ENCODE measurements at regions not wholly inside any gene's neighbourhood (a gene's known extent, or its start where the extent isn't known, plus 50 kb on each side); places are given as distances from the start of the nearest gene placed in this dataset.

DNA sequence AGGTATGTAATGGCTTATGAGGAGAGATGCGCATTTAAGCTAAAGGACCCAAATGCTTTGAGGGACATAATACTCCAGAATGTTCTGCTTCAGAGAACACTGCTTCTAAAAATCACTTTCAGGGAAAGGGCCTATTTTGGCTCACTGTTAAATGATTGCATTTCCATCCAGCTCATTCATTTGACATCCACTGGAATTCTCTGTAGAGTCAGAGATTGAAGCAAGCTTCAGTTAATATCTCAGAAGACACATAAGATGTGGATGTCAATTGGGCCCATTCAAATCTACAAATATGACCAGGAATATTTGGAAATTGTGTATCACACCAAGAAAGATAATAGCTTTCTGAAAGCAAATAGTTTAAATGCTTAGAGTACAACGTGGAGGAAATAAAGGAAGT lies 209.9 kb upstream of the VSTM2A start:
- Histone ChIP-seq H3F3A (ENCODE audit: low read depth) (no peaks in the 10 kb centered on the region), H3K27me3 (ENCODE audit: insufficient read depth, low read length, poor library complexity, severe bottlenecking) (no peaks in the 10 kb centered on the region), H4K20me1 (ENCODE audit: insufficient read depth, low read length, poor library complexity, severe bottlenecking) (no peaks in the 10 kb centered on the region), H3K4me1 (ENCODE audit: insufficient read depth, low read length, poor library complexity, severe bottlenecking) (no peaks in the 10 kb centered on the region), H2AFZ (ENCODE audit: low read length) (no peak overlapping the region), H3K36me3 (ENCODE audit: insufficient read depth, low read length) (no peaks in the 10 kb centered on the region), H3K9me2 (replicated peaks; ENCODE audit: low read depth, low read length) (no peaks in the 10 kb centered on the region), H3K9me3 (ENCODE audit: insufficient read depth, low read depth, low read length) (no peaks in the 10 kb centered on the region), H3K4me3 (ENCODE audit: low read length, poor library complexity, severe bottlenecking) (no peak overlapping the region), H3K4me2 (ENCODE audit: low read depth, low read length, poor library complexity, severe bottlenecking) (no peak overlapping the region), H3K79me2 (ENCODE audit: insufficient read depth, low read length) (no peaks in the 10 kb centered on the region), H3K9ac (ENCODE audit: low read depth, low read length, poor library complexity, severe bottlenecking) (no peak overlapping the region)
- TF ChIP-seq, protein P1, sequence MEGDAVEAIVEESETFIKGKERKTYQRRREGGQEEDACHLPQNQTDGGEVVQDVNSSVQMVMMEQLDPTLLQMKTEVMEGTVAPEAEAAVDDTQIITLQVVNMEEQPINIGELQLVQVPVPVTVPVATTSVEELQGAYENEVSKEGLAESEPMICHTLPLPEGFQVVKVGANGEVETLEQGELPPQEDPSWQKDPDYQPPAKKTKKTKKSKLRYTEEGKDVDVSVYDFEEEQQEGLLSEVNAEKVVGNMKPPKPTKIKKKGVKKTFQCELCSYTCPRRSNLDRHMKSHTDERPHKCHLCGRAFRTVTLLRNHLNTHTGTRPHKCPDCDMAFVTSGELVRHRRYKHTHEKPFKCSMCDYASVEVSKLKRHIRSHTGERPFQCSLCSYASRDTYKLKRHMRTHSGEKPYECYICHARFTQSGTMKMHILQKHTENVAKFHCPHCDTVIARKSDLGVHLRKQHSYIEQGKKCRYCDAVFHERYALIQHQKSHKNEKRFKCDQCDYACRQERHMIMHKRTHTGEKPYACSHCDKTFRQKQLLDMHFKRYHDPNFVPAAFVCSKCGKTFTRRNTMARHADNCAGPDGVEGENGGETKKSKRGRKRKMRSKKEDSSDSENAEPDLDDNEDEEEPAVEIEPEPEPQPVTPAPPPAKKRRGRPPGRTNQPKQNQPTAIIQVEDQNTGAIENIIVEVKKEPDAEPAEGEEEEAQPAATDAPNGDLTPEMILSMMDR (conservative IDR thresholded peaks at IDR 0.05; ENCODE audit: low read length) = no peak
- TF ChIP-seq EZH2phosphoT487 (IDR thresholded peaks at IDR 0.05; ENCODE audit: borderline replicate concordance) = no peak

DNA sequence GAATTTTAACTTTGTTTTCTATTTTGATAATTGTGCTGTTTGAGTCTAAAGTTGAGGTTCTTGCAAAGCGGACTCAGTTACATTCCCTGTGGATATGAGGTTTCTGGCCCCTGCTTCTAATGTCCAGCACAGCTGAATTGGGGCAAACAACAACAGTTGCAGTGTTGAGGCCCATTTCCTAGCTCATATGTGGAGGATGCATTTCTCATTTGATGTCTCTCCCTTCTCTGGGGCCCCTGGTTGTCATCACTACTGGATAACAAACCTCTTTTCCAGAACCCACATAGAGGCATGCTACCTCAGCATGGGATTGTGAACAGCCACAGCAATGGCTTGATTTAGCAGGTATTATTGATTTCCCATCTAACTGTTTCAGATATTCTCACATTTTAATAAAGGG lies 208.2 kb upstream of the VSTM2A start:
- Histone ChIP-seq H3K4me3 (ENCODE audit: low read length, poor library complexity, severe bottlenecking) (no peak overlapping the region), H4K20me1 (ENCODE audit: insufficient read depth, low read length, poor library complexity, severe bottlenecking) (no peaks in the 10 kb centered on the region), H3K27me3 (ENCODE audit: insufficient read depth, low read length, poor library complexity, severe bottlenecking) (no peaks in the 10 kb centered on the region), H3F3A (ENCODE audit: low read depth) (no peaks in the 10 kb centered on the region), H3K9me3 (ENCODE audit: insufficient read depth, low read depth, low read length) (no peaks in the 10 kb centered on the region), H2AFZ (ENCODE audit: low read length) (no peak overlapping the region), H3K9ac (ENCODE audit: low read depth, low read length, poor library complexity, severe bottlenecking) (no peak overlapping the region), H3K4me1 (ENCODE audit: insufficient read depth, low read length, poor library complexity, severe bottlenecking) (no peaks in the 10 kb centered on the region), H3K4me2 (ENCODE audit: low read depth, low read length, poor library complexity, severe bottlenecking) (no peak overlapping the region), H3K9me2 (replicated peaks; ENCODE audit: low read depth, low read length) (no peaks in the 10 kb centered on the region), H3K36me3 (ENCODE audit: insufficient read depth, low read length) (no peaks in the 10 kb centered on the region), H3K79me2 (ENCODE audit: insufficient read depth, low read length) (no peaks in the 10 kb centered on the region)
- TF ChIP-seq EZH2phosphoT487 (IDR thresholded peaks at IDR 0.05; ENCODE audit: borderline replicate concordance) = no peak
- TF ChIP-seq, protein P1 (conservative IDR thresholded peaks at IDR 0.05; ENCODE audit: low read length) = no peak

DNA sequence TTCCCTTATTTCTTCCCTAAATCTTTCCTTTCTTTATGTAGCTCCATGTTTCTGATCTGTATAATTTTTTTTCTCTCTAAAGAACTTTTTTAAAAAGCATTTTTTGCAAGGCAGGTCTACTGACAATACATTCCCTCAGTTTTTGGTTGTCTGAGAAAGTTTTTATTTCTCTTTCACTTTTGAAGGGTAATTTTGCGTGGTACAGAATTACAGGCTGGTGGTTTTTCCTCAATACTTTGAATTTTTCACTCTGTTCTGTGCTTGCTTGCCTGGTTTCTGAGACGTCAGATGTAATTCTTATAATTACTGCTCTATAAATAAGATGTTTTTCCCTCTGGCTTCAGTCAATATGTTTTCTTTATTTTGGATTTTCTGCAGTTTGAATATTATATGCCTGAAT lies 205.4 kb upstream of the VSTM2A start:
- no peak overlapping the region for H3K4me2 ChIP-seq (ENCODE audit: low read depth, low read length, poor library complexity, severe bottlenecking)
- no peaks in the 10 kb centered on the region for H3K9me3 ChIP-seq (ENCODE audit: insufficient read depth, low read depth, low read length)
- no peak overlapping the region for H3K4me3 ChIP-seq (ENCODE audit: low read length, poor library complexity, severe bottlenecking)
- no peaks in the 10 kb centered on the region for H3K36me3 ChIP-seq (ENCODE audit: insufficient read depth, low read length)
- H4K20me1 ChIP-seq (ENCODE audit: insufficient read depth, low read length, poor library complexity, severe bottlenecking) = no peaks in the 10 kb centered on the region
- no peaks in the 10 kb centered on the region for H3F3A ChIP-seq (ENCODE audit: low read depth)
- H3K9me2 ChIP-seq (replicated peaks; ENCODE audit: low read depth, low read length) = no peaks in the 10 kb centered on the region
- no peaks in the 10 kb centered on the region for H3K79me2 ChIP-seq (ENCODE audit: insufficient read depth, low read length)
- no peak overlapping the region for H2AFZ ChIP-seq (ENCODE audit: low read length)
- TF ChIP-seq, protein P1 (conservative IDR thresholded peaks at IDR 0.05; ENCODE audit: low read length) = no peak
- TF ChIP-seq EZH2phosphoT487 (IDR thresholded peaks at IDR 0.05; ENCODE audit: borderline replicate concordance) = no peak
- H3K9ac ChIP-seq (ENCODE audit: low read depth, low read length, poor library complexity, severe bottlenecking) = no peak overlapping the region
- no peaks in the 10 kb centered on the region for H3K4me1 ChIP-seq (ENCODE audit: insufficient read depth, low read length, poor library complexity, severe bottlenecking)
- no peaks in the 10 kb centered on the region for H3K27me3 ChIP-seq (ENCODE audit: insufficient read depth, low read length, poor library complexity, severe bottlenecking)

Measured in Loucy (cell line).